Mucosa of rectum (tissue), 2 donors: ENCODE measurements at regions not wholly inside any gene's neighbourhood (a gene's known extent, or its start where the extent isn't known, plus 50 kb on each side); places are given as distances from the start of the nearest gene placed in this dataset.

ENCODE experiments used
- H3K27ac ChIP-seq, 2 donors: one replicate each; pipeline ENCODE4 v1.7.0; 2013; ENCODE audit warnings: inconsistent platforms in 2 of 2, low read depth in 2 of 2, low read length in 2 of 2
- H3K27me3 ChIP-seq, 2 donors: one replicate each; pipeline ENCODE4 v1.7.0; 2013; ENCODE audit warnings: low read length in 2 of 2; ENCODE audit not compliant: control insufficient read depth in 2 of 2, insufficient read depth in 2 of 2
- H3K36me3 ChIP-seq, 2 donors: one replicate each; pipeline ENCODE4 v1.7.0; 2013; ENCODE audit warnings: low read length in 2 of 2; ENCODE audit not compliant: control insufficient read depth in 2 of 2, insufficient read depth in 2 of 2
- H3K4me1 ChIP-seq, 2 donors: one replicate each; pipeline ENCODE4 v1.7.0; 2013; ENCODE audit warnings: low read length in 2 of 2, mild to moderate bottlenecking in 1 of 2; ENCODE audit not compliant: control insufficient read depth in 2 of 2, insufficient read depth in 2 of 2
- H3K4me3 ChIP-seq, 2 donors: one replicate each; pipeline ENCODE4 v1.7.0; 2013; ENCODE audit warnings: low read length in 2 of 2
- H3K9ac ChIP-seq, 2 donors: one replicate each; pipeline ENCODE4 v1.7.0; 2013; ENCODE audit warnings: low read length in 2 of 2, low read depth in 1 of 2, mild to moderate bottlenecking in 1 of 2
- H3K9me3 ChIP-seq, 2 donors: one replicate each; pipeline ENCODE4 v1.7.0; 2013; ENCODE audit warnings: low read length in 2 of 2; ENCODE audit not compliant: control insufficient read depth in 2 of 2
- donor health status: healthy.
- donor health status: Normal muscosa, but diverticular disease.

DNA sequence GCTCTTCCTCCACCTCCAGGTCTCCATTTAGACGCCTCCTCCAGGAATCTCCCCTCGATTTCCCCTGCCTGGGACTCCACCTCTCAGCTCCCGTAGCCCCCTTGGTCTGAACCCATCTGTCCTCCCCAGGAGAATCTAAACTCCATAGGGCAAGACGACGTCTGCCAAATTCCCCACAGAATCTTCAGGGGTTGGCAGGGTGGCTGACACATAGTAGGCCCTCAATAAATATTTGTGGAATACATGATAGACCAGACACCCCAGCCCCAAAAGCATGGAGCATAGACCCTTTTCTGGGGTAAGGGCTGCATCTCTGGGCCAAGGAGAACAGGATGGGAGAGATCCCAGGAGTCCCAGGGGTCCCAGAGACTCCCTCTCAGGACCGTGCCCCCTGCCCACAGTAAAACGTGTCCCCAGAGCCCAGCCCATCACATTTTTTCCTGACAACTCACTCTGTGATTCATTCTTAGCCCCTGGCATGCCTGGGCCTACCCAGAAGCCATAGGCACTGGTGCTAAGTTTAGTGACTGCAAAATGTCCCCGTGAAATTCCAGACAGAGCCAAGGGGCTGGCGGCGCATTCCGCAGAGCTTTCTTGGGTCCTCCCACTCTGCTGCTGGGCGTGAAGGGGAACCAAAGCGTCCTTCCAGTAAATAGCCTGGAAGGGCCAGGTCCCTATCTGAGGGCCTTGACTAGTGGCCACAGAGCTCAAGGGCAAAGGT is 78.0 kb upstream of the SLC6A6 start:
- Histone ChIP-seq H3K4me3 (no peak overlapping the region), H3K27ac (no peak overlapping the region), H3K9ac (no peak overlapping the region), H3K27me3 (peaks cover 0 to 2% of the 10 kb centered on the region in 2 donors), H3K4me1 (no peaks in the 10 kb centered on the region), H3K36me3 (no peaks in the 10 kb centered on the region), H3K9me3 (no peaks in the 10 kb centered on the region)

DNA sequence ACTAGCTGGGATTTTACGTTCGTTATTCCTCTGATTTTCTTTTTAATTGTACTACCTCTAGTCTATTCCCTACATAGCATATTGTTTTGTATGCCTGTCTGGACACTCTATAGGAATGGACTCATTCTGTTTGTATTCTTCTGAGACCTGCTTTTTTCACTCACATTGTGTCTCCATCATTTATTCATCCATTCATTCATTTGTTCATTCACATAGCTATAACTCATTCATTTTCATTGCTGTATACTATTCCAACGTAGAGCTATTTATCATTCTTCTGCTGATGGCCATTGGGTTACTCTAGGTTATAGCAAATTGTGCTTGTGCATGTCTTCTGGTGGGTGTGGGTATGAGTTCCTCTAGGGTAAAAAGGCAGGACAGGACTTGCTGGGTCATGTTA is 74.0 kb upstream of the SLC6A6 start:
- Histone ChIP-seq H3K9me3 (no peaks in the 10 kb centered on the region), H3K4me3 (no peak overlapping the region), H3K4me1 (peaks cover 7 to 8% of the 10 kb centered on the region in 2 donors), H3K27me3 (no peaks in the 10 kb centered on the region), H3K36me3 (no peaks in the 10 kb centered on the region), H3K27ac (no peak overlapping the region), H3K9ac (no peak overlapping the region)

DNA sequence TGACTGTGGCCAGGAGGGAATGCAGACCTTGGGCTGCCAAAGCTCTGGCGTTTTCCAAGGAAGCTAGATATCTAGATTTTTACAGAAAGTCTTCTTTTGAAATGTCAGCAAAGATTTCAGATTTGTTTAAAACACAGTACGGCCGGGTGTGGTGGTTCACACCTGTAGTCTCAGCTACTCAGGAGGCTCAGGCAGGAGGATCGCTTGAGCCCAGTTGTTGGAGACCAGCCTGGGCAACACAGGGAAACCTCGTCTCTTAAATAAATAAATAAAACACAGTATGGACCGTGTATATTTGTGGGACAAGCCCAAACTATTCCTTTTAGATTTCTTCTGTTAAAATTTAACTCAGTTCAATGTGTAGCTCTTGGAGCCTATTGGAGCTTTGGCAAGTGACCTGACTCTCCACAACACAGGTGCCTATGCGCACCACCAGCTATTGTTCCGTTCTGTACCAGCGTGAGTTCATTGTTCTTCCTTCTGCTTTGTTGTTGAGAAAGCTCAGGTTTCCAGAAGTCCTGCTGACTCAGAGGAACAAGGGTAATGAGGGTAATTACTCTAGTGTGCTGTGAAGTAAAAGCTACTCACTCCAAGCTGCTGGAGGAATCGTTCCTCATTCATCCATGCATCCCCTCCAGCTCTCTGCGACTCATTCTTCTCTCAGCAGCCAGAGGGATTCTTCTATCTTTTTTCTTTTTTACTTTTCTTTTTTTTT is 73.1 kb upstream of the SLC6A6 start:
- Histone ChIP-seq H3K4me3 (no peak overlapping the region), H3K36me3 (no peaks in the 10 kb centered on the region), H3K9ac (no peak overlapping the region), H3K27ac (peak overlapping the region in 1 of 2 donors; percentile 15), H3K27me3 (no peaks in the 10 kb centered on the region), H3K9me3 (no peaks in the 10 kb centered on the region), H3K4me1 (peaks cover 8 to 10% of the 10 kb centered on the region in 2 donors)

DNA sequence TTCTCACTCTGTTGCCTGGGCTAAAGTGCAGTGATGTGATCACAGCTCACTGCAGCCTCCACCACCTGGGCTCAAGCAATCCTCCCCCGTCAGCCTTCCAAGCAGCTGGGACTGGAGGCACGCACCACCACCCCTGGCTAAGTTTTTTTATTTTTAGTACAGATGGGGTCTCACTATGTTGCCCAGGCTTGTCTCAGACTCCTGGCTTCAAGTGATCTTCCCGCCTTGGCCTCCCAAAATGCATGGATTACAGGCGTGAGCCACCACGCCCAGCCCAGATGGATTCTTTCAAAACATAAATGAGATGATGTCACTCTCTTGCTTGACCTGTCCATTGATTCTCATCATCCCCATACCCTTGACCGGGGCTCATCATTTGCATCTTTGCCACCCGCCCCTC is 72.6 kb upstream of the SLC6A6 start:
- Histone ChIP-seq H3K9me3 (no peaks in the 10 kb centered on the region), H3K36me3 (no peaks in the 10 kb centered on the region), H3K27me3 (no peaks in the 10 kb centered on the region), H3K9ac (no peak overlapping the region), H3K4me3 (no peak overlapping the region), H3K27ac (no peak overlapping the region), H3K4me1 (peaks cover 8 to 13% of the 10 kb centered on the region in 2 donors)

DNA sequence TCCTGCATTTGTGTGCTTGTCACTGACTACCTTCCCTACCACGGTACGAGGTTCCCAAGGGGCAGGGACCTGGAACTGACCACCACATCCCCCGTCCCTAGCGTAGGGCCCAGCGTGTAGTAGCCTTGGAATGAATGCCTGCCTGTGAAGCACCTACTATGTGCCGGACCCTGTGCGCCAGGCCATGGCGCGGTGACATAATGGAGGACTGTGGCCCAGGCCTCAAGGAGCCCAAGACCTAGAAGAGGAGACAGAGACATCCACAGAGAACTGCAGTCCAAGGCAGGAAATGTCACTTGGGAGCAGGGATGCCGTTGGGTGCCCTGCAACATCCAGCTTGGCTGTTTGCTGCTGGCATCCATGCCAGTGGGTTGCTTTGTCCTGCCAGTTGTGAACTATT is 71.9 kb upstream of the SLC6A6 start:
- Histone ChIP-seq H3K4me1 (peaks cover 8 to 13% of the 10 kb centered on the region in 2 donors), H3K36me3 (no peaks in the 10 kb centered on the region), H3K4me3 (no peak overlapping the region), H3K27ac (no peak overlapping the region), H3K9ac (no peak overlapping the region), H3K9me3 (no peaks in the 10 kb centered on the region), H3K27me3 (no peaks in the 10 kb centered on the region)

DNA sequence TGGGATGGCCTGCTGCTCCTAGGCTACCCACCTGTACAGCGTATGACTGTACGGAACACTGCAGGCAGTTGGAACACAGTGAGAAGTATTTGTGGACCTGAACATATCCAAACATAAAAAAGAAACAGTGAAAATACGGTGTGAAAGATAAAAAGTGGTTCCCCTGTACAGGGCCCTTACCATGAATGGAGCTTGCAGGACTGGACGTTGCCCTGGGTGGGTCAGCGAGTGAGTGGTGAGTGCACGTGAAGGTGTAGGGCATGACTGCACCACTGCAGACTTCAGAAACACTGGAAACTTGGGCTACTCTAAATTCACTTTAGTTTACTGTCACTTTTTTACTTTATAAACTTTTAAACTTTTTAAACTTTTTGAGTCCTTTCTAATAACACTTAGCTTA is 71.2 kb upstream of the SLC6A6 start:
- no peaks in the 10 kb centered on the region for H3K36me3 ChIP-seq
- H3K9me3 ChIP-seq: no peaks in the 10 kb centered on the region
- peak overlapping the region in 1 of 2 donors; percentile 14 for H3K9ac ChIP-seq
- no peak overlapping the region for H3K4me3 ChIP-seq
- no peaks in the 10 kb centered on the region for H3K27me3 ChIP-seq
- H3K4me1 ChIP-seq: peaks cover 8 to 13% of the 10 kb centered on the region in 2 donors
- H3K27ac ChIP-seq: no peak overlapping the region

DNA sequence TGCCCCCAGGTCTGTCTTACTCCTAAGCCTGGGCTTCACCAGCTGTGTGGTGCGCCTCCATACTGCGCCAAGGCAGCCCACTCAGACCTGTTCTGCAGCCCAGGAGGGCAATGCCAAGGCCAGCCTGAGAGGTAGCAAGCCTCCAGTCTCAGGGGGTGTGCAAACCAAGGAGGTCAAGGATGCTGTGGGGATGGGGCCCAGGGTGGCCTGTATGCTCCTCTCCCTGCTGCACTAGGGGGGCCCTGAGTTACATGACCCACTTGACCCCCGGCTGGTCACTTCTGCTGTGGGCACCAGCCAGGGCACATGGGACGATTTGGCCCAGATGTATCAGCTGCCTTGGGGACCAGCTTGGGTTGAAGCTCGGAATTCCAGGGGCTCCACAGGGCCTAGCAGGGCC is 70.0 kb upstream of the SLC6A6 start:
- no peak overlapping the region for H3K27ac ChIP-seq

DNA sequence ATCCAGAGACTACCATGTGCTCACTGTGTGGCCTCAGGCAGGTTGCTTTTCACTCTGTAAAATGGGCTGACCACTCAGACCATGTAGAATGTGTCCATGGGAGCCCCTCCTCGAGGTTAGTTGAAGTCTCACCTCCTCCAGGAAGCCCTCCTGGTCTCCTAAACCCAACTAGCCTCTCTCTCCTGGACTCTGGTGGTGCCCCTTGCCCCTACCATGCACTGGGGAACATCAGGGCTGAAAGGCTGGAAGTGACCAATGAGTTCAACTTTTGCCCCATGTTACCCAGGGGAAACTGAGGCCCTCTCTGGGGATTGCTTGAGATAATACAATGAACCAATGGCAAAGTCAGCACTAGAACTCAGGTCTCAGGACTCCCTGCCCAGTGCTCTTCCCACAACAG is 69.2 kb upstream of the SLC6A6 start:
- Histone ChIP-seq H3K4me3 (no peak overlapping the region), H3K27ac (no peak overlapping the region), H3K27me3 (peaks cover 0 to 2% of the 10 kb centered on the region in 2 donors), H3K36me3 (no peaks in the 10 kb centered on the region), H3K9me3 (no peaks in the 10 kb centered on the region), H3K9ac (no peak overlapping the region), H3K4me1 (peaks cover 8 to 19% of the 10 kb centered on the region in 2 donors)

More for the DNA sequence above, 70.0 kb upstream of the SLC6A6 start:
- Histone ChIP-seq H3K4me1 (peaks cover 8 to 19% of the 10 kb centered on the region in 2 donors), H3K36me3 (no peaks in the 10 kb centered on the region), H3K27me3 (peaks cover 0 to under 1% of the 10 kb centered on the region in 2 donors), H3K9me3 (no peaks in the 10 kb centered on the region), H3K9ac (no peak overlapping the region), H3K4me3 (no peak overlapping the region)

DNA sequence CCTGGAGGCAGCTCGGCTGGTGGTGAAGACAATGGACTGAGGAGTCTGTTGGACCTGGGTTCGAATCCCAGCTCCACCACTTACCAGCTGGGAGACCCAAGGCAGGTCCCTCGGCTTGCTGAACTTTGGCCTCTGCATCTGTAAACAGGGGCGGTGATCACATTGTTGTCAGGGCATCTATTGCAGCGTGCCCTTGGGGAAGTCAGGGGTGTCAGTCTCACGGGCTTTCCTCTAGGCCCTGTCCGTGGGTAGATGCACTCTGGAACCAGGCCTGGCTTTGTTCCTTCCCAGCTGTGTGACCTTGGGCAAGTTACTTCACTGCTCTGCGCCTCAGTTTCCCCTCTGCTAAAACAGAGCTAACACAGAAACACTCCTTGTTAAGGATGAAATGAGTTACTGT is 68.8 kb upstream of the SLC6A6 start:
- H3K27ac ChIP-seq: peak overlapping the region in 1 of 2 donors; percentile 29

DNA sequence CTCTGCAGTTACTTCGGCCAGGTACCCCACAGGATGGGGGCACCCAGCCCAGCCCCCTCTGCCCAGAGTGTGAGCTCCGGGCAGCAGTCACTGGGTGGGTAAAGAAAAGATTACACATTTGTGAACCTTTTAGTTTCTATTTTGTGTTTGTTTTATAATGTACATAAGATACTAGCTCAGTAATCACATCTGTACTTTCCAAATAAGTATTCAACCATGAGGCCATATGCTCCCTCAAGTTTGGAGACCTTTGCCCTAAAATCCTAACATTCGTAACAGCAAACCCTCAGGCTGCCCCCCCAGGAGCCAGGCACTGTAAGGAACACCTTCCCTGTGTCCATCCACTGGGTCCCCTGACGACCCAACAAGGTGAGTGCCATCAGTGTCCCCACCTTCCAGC is 68.3 kb upstream of the SLC6A6 start:
- H3K27ac ChIP-seq: peak overlapping the region in 1 of 2 donors; percentile 39
- peaks cover 0 to 2% of the 10 kb centered on the region in 2 donors for H3K27me3 ChIP-seq
- H3K4me3 ChIP-seq: no peak overlapping the region
- no peaks in the 10 kb centered on the region for H3K36me3 ChIP-seq
- H3K9me3 ChIP-seq: no peaks in the 10 kb centered on the region
- no peak overlapping the region for H3K9ac ChIP-seq
- H3K4me1 ChIP-seq: peaks cover 8 to 19% of the 10 kb centered on the region in 2 donors

More for the DNA sequence above, 68.8 kb upstream of the SLC6A6 start:
- Histone ChIP-seq H3K36me3 (no peaks in the 10 kb centered on the region), H3K4me3 (no peak overlapping the region), H3K27me3 (peaks cover 0 to 2% of the 10 kb centered on the region in 2 donors), H3K4me1 (peaks cover 8 to 19% of the 10 kb centered on the region in 2 donors), H3K9ac (no peak overlapping the region), H3K9me3 (no peaks in the 10 kb centered on the region)
